ENCODE measurements at regions not wholly inside any gene's neighbourhood (a gene's known extent, or its start where the extent isn't known, plus 50 kb on each side); places are given as distances from the start of the nearest gene placed in this dataset.
"Not testable (repeated sequence)": the region's sequence is repeated elsewhere in the genome, so short reads cannot be mapped to it uniquely, and the experiment has no call there.

- DNase-seq: not testable (repeated sequence)
These were observed 270.4 kb upstream of the PLCXD1 start for GRCh38 chrX:10469-11458.

GRCh38 chrX:13821-14443, 267.2 kb upstream of the PLCXD1 start:
- not testable (repeated sequence) for DNase-seq

GRCh38 chrX:14452-14851, 266.7 kb upstream of the PLCXD1 start:
- not testable (repeated sequence) for DNase-seq

GRCh38 chrX:18768-19454, 262.3 kb upstream of the PLCXD1 start:
- DNase-seq: not testable (repeated sequence)

GRCh38 chrX:19455-19827, 261.7 kb upstream of the PLCXD1 start:
- DNase-seq: not testable (repeated sequence)

GRCh38 chrX:19912-20571, 261.1 kb upstream of the PLCXD1 start:
- peak in 2 of 4 experiments; percentile 1 to 2 for DNase-seq

- not testable (repeated sequence) for DNase-seq
These were observed 257.0 kb upstream of the PLCXD1 start for GRCh38 chrX:24139-24538.

All from suppressor macrophage (primary cell).